Adrenal gland (tissue), 9 donors: ENCODE measurements at regions not wholly inside any gene's neighbourhood (a gene's known extent, or its start where the extent isn't known, plus 50 kb on each side); places are given as distances from the start of the nearest gene placed in this dataset.

Source experiments
- DNase-seq, 7 donors: peaks; one replicate each; pipeline ENCODE4 v3.0.0-alpha.2; 2019 to 2020
- H3K27ac ChIP-seq, 5 donors: fragments of 200-600 bp; sonication (generic) in 4 of 5; 1 replicate in 3 of 5; 2 replicates in 2 of 5; pipeline versions ENCODE4 v1.5.1 to v1.8.0; 2016 to 2020; ENCODE audit warnings: mild to moderate bottlenecking in 1 of 5
- H3K27me3 ChIP-seq: fragments of 200-600 bp; 2 replicates; pipeline ENCODE4 v1.8.0; 2021
- H3K36me3 ChIP-seq, 2 donors: fragments of 200-600 bp; replicated peaks in 1 of 2; 1 replicate in 1 of 2; 2 replicates in 1 of 2; pipeline versions ENCODE4 v1.5.1 to v1.8.0; 2018 to 2022
- H3K4me1 ChIP-seq, 2 donors: fragments of 200-600 bp; replicated peaks in 1 of 2; 1 replicate in 1 of 2; 2 replicates in 1 of 2; pipeline versions ENCODE4 v1.5.1 to v1.8.0; 2018 to 2021
- H3K4me3 ChIP-seq, 4 donors: fragments of 200-600 bp; sonication (generic) in 3 of 4; one replicate each; pipeline ENCODE4 v1.5.1; 2016 to 2018
- H3K9me3 ChIP-seq, 3 donors: fragments of 200-600 bp; sonication (generic) in 1 of 3; replicated peaks in 1 of 3; 1 replicate in 2 of 3; 2 replicates in 1 of 3; pipeline versions ENCODE4 v1.5.1 to v1.8.0; 2016 to 2021
- CTCF ChIP-seq, 6 experiments: fragments of 450-650 bp in 4 of 6; fragments of 200-600 bp in 2 of 6; sonication (generic) in 1 of 6; IDR thresholded peaks; 1 replicate in 5 of 6; 2 replicates in 1 of 6; pipeline versions ENCODE4 v1.5.1 to v1.8.0; 2016 to 2021; ENCODE audit warnings: antibody characterized with exemption in 6 of 6, mild to moderate bottlenecking in 2 of 6, moderate library complexity in 1 of 6
- POLR2A ChIP-seq, 2 donors: fragments of 450-650 bp; IDR thresholded peaks; one replicate each; pipeline ENCODE4 v1.6.1; 2017; ENCODE audit warnings: antibody characterized with exemption in 2 of 2, mild to moderate bottlenecking in 2 of 2, moderate library complexity in 1 of 2
- WGBS, 4 donors: extraction: QIAGEN DNeasy Blood & Tissue Kit in 2 of 4; methylation state at CpG; one replicate each; pipeline versions ENCODE4 v1.1.5 to v1.1.7; 2013 to 2017; 5-methylcytosine and 5-hydroxymethylcytosine counted together
- intact Hi-C, 2 donors: fragments of 100-400 bp; cut with DNase I; formaldehyde crosslinking; loops; one replicate each; pipeline versions ENCODE4 v1.14.1 to v1.15.0; 2022 to 2023
- donor health status: healthy with polysubstance abuse.
- donor health status: Bipolar disorder and iron deficiency.
- donor health status: DM: yes; HTN: yes; CAD: no.
- donor health status: DM: no; HTN: no; CAD: no.
- donor health status: DM: no; HTN: no; CAD: no.

DNA sequence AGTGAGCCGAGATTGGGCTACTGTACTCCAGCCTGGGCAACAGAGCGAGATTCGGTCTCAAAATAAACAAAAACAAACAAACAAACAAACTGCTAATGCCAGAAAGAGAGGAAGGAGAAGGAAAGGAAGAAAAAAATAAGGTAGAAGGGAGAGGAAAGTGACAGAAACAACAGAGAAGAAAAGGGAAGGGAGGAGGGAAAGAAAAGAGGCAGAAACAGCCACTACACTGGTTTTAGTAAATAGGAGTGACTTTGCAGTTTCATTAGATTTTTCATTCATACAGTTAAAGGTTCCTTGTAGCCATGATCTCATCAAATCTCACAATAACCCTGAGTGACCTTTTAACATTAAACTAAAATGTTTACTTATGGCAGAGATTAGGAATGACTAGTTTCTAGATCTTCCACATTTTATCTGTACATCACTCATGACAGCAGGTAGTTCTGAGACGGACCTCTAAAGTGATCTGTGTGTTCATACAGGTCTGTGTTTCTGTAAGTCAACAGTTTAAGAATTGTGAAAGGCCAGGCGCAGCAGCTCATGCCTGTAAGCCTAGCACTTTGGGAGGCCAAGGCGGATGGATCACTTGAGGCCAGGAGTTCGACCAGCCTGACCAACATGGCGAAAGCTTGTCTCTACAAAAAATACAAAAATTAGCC lies 191.3 kb upstream of the KLF14 start:
- intact Hi-C loops = no loop called here
- Histone ChIP-seq H3K36me3 (no peaks in the 10 kb centered on the region), H3K4me1 (peaks cover 6 to 72% of the 10 kb centered on the region in 2 donors), H3K27ac (peak overlapping the region in 3 of 5 donors; percentile 17 to 57 (median 35)), H3K4me3 (no peak overlapping the region), H3K9me3 (no peaks in the 10 kb centered on the region), H3K27me3 (no peaks in the 10 kb centered on the region)
- TF ChIP-seq POLR2A (IDR thresholded peaks at IDR 0.05) (no peak), CTCF (IDR thresholded peaks at IDR 0.05) (no peak)
- 83 to 86% (median 84%) methylated on average over 8 of the region's 8 CpGs for WGBS, 4 donors
- DNase-seq = no peak

- H3K4me1 ChIP-seq = peaks cover 11 to 72% of the 10 kb centered on the region in 2 donors
- no peak for TF ChIP-seq POLR2A (IDR thresholded peaks at IDR 0.05)
- TF ChIP-seq CTCF (IDR thresholded peaks at IDR 0.05) = no peak
- peak overlapping the region in 3 of 5 donors; percentile 17 to 62 (median 35) for H3K27ac ChIP-seq
- 78 to 88% (median 84%) methylated on average over 12 to 16 of the region's 16 CpGs for WGBS, 4 donors
- DNase-seq = no peak
- no peak overlapping the region for H3K4me3 ChIP-seq
- no peaks in the 10 kb centered on the region for H3K27me3 ChIP-seq
- intact Hi-C loops = no loop called here
- no peaks in the 10 kb centered on the region for H3K9me3 ChIP-seq
- H3K36me3 ChIP-seq = no peaks in the 10 kb centered on the region
Observed at GRCh38 chr7:130926001-130926691, 192.1 kb upstream of the KLF14 start.

- Histone ChIP-seq H3K4me1 (peaks cover 11 to 73% of the 10 kb centered on the region in 2 donors), H3K27me3 (no peaks in the 10 kb centered on the region), H3K9me3 (no peaks in the 10 kb centered on the region), H3K27ac (no peak overlapping the region), H3K4me3 (no peak overlapping the region), H3K36me3 (no peaks in the 10 kb centered on the region)
- WGBS, 4 donors = 93 to 95% (median 94%) methylated on average over 5 of the region's 5 CpGs
- intact Hi-C loops = no loop called here
- TF ChIP-seq CTCF (IDR thresholded peaks at IDR 0.05) = no peak
- TF ChIP-seq POLR2A (IDR thresholded peaks at IDR 0.05) = no peak
- no peak for DNase-seq
Observed at GRCh38 chr7:130927062-130927461, 193.1 kb upstream of the KLF14 start.

DNA sequence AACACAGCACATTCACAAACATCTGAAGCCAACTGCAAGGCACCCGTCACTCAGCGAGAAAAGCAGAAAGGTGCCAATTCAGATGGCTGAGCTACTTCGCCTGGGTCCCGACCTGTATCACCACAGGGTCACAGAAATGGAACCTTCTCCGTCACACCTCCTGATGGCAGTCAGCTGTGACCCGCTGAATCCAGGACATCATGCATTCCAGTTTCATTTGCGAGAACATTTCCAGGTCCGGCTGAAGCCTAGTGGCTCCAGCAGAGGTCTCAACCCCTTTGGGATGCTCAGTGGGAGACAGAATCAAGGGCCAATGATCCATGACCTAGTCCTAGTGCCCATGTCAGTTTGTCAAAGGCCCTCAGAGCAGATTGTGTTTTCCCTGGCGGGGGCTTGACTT lies 193.6 kb upstream of the KLF14 start:
- no peaks in the 10 kb centered on the region for H3K9me3 ChIP-seq
- 80 to 98% (median 94%) methylated on average over 9 of the region's 9 CpGs for WGBS, 4 donors

More for the DNA sequence above, 193.6 kb upstream of the KLF14 start:
- no peak for DNase-seq
- Histone ChIP-seq H3K27ac (peak overlapping the region in 1 of 5 donors; percentile 11), H3K36me3 (no peaks in the 10 kb centered on the region), H3K4me3 (no peak overlapping the region), H3K4me1 (peaks cover 11 to 68% of the 10 kb centered on the region in 2 donors), H3K27me3 (no peaks in the 10 kb centered on the region)
- intact Hi-C loops = no loop called here
- TF ChIP-seq CTCF (IDR thresholded peaks at IDR 0.05) (no peak), POLR2A (IDR thresholded peaks at IDR 0.05) (no peak)
